ENCODE measurements at regions not wholly inside any gene's neighbourhood (a gene's known extent, or its start where the extent isn't known, plus 50 kb on each side); places are given as distances from the start of the nearest gene placed in this dataset.

DNA sequence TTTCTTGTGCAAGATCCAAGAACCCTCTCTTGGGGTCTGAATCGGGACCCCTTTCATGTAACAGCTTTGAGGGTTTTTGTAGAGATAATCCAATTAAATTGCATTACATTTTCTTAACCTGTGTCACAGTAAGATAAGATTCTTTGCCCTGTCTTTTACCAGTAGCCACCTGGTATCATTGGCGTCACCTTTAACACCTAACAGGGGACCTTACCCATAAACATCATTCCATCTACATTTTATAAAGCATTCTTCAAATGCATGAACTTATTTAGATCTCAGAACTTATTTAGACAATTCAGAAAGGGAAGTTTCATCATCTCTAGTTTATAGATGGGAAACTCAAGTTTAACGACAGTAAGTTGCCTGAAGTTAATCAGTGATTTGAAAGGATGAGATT, 106.4 kb upstream of the KLF6 start (continued):
- TF ChIP-seq, protein P1, sequence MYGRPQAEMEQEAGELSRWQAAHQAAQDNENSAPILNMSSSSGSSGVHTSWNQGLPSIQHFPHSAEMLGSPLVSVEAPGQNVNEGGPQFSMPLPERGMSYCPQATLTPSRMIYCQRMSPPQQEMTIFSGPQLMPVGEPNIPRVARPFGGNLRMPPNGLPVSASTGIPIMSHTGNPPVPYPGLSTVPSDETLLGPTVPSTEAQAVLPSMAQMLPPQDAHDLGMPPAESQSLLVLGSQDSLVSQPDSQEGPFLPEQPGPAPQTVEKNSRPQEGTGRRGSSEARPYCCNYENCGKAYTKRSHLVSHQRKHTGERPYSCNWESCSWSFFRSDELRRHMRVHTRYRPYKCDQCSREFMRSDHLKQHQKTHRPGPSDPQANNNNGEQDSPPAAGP (tag by site-specific recombination; IDR thresholded peaks at IDR 0.05), result no peak
- TF ChIP-seq, protein P2, sequence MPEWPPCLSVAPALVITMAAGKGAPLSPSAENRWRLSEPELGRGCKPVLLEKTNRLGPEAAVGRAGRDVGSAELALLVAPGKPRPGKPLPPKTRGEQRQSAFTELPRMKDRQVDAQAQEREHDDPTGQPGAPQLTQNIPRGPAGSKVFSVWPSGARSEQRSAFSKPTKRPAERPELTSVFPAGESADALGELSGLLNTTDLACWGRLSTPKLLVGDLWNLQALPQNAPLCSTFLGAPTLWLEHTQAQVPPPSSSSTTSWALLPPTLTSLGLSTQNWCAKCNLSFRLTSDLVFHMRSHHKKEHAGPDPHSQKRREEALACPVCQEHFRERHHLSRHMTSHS (tag by site-specific recombination; IDR thresholded peaks at IDR 0.05), result no peak
- no peak for TF ChIP-seq OSR2 (tag by site-specific recombination; IDR thresholded peaks at IDR 0.05)
- TF ChIP-seq BCL11A (tag by site-specific recombination; IDR thresholded peaks at IDR 0.05; ENCODE audit: low read depth), result no peak

DNA sequence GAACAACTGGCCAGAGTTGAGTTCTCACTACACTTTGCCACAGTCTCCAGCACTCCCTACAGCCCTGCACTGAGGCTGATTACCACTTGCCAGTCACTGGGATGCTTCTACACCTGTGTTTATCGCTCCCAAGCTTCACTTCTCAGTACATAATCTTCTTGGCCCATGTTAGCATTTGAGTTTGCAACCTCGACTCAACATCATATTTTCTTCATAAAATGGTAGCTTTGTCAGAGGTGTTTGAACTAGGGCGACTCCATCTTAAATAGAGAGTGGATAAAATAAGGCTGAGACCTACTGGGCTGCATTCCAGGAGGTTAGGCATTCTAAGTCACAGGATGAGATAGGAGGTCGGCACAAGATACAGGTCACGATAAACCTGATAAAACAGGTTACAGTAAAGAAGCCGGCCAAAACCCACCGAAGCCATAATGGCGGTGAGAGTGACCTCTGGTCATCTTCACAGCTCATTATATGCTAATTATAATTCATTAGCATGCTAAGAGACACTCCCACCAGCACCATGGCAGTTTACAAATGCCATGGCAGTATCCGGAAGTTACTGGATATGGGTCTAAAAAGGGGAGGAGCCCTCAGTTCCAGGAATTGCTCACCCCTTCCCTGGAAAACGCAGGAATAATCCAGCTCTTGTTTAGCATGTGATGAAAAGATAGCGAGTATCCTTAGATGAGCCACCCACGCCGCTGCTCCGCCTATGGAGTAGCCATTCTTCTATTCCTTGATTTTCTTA, 105.8 kb upstream of the KLF6 start:
- ChIA-PET CTCF (interaction anchor here (0.7 to 1.4 kb wide), 3 partner anchors 16 to 765 kb away, joined by 3 read pairs; no protein-coding TSS in a partner anchor), POLR2A (interaction anchor here (5.8 kb wide), 1 partner anchor 106 kb away, joined by 45 read pairs; the partner anchor contains the start of gene KLF6)
- Histone ChIP-seq H3K4me3 (ENCODE audit: low read depth, low read length) (no peak overlapping the region), H3K4me1 (ENCODE audit: control insufficient read depth, insufficient read depth, low read length) (peaks cover 6% of the 10 kb centered on the region), H3K9me3 (ENCODE audit: control insufficient read depth, insufficient read depth, low read depth, low read length) (no peaks in the 10 kb centered on the region), H3K27ac (ENCODE audit: extremely low read depth, low read depth, low read length) (no peak overlapping the region), H3K36me3 (ENCODE audit: control insufficient read depth in 2 of 2, insufficient read depth in 1 of 2, low read length in 2 of 2) (no peaks in the 10 kb centered on the region)
- no peak for TF ChIP-seq FEZF1 (tag by site-specific recombination; IDR thresholded peaks at IDR 0.05)
- no peak for TF ChIP-seq ZSCAN30 (tag by site-specific recombination; IDR thresholded peaks at IDR 0.05)
- TF ChIP-seq, protein P3, sequence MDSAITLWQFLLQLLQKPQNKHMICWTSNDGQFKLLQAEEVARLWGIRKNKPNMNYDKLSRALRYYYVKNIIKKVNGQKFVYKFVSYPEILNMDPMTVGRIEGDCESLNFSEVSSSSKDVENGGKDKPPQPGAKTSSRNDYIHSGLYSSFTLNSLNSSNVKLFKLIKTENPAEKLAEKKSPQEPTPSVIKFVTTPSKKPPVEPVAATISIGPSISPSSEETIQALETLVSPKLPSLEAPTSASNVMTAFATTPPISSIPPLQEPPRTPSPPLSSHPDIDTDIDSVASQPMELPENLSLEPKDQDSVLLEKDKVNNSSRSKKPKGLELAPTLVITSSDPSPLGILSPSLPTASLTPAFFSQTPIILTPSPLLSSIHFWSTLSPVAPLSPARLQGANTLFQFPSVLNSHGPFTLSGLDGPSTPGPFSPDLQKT (IDR thresholded peaks at IDR 0.05; ENCODE audit: borderline replicate concordance, low read depth, low read length), result no peak
- TF ChIP-seq ZNF623 (tag by site-specific recombination; IDR thresholded peaks at IDR 0.05), result no peak

- Histone ChIP-seq H3K27ac (ENCODE audit: extremely low read depth, low read depth, low read length) (no peak overlapping the region), H3K4me1 (ENCODE audit: control insufficient read depth, insufficient read depth, low read length) (peaks cover 6% of the 10 kb centered on the region), H3K4me3 (ENCODE audit: low read depth, low read length) (no peak overlapping the region), H3K9me3 (ENCODE audit: control insufficient read depth, insufficient read depth, low read depth, low read length) (no peaks in the 10 kb centered on the region), H3K36me3 (ENCODE audit: control insufficient read depth in 2 of 2, insufficient read depth in 1 of 2, low read length in 2 of 2) (no peaks in the 10 kb centered on the region)
- ChIA-PET POLR2A (interaction anchor here (5.8 kb wide), 1 partner anchor 106 kb away, joined by 45 read pairs; the partner anchor contains the start of gene KLF6), CTCF (interaction anchor here (0.5 to 1.8 kb wide), 9 partner anchors 15 to 1200 kb away, joined by 3 to 5 read pairs (median 3); no protein-coding TSS in a partner anchor)
- TF ChIP-seq, protein P1 (tag by site-specific recombination; IDR thresholded peaks at IDR 0.05), result no peak
- no peak for TF ChIP-seq ZNF549 (tag by site-specific recombination; IDR thresholded peaks at IDR 0.05)
- no peak for TF ChIP-seq ZBTB17 (tag by site-specific recombination; IDR thresholded peaks at IDR 0.05)
- TF ChIP-seq ZNF658 (tag by site-specific recombination; IDR thresholded peaks at IDR 0.05), result no peak
- no peak for TF ChIP-seq ZNF530 (tag by site-specific recombination; IDR thresholded peaks at IDR 0.05; ENCODE audit: low read depth)
- TF ChIP-seq ZNF223 (tag by site-specific recombination; IDR thresholded peaks at IDR 0.05), result no peak
- no peak for TF ChIP-seq ZNF37A (tag by site-specific recombination; IDR thresholded peaks at IDR 0.05)
- TF ChIP-seq, protein P4, sequence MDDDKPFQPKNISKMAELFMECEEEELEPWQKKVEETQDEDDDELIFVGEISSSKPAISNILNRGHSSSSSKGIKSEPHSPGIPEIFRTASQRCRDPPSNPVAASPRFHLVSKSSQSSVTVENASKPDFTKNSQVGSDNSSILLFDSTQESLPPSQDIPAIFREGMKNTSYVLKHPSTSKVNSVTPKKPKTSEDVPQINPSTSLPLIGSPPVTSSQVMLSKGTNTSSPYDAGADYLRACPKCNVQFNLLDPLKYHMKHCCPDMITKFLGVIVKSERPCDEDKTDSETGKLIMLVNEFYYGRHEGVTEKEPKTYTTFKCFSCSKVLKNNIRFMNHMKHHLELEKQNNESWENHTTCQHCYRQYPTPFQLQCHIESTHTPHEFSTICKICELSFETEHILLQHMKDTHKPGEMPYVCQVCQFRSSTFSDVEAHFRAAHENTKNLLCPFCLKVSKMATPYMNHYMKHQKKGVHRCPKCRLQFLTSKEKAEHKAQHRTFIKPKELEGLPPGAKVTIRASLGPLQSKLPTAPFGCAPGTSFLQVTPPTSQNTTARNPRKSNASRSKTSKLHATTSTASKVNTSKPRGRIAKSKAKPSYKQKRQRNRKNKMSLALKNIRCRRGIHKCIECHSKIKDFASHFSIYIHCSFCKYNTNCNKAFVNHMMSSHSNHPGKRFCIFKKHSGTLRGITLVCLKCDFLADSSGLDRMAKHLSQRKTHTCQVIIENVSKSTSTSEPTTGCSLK (tag by site-specific recombination; IDR thresholded peaks at IDR 0.05), result no peak
- TF ChIP-seq GLI2 (tag by site-specific recombination; IDR thresholded peaks at IDR 0.05; ENCODE audit: borderline replicate concordance, low read depth), result no peak
- TF ChIP-seq, protein P2 (tag by site-specific recombination; IDR thresholded peaks at IDR 0.05), result no peak
- TF ChIP-seq TCF7L2 (IDR thresholded peaks at IDR 0.05; ENCODE audit: borderline replicate concordance, low read depth, low read length), result no peak
- TF ChIP-seq ZNF501 (tag by site-specific recombination; IDR thresholded peaks at IDR 0.05), result no peak
- no peak for TF ChIP-seq ZNF664 (tag by site-specific recombination; IDR thresholded peaks at IDR 0.05)
- TF ChIP-seq, protein P5, sequence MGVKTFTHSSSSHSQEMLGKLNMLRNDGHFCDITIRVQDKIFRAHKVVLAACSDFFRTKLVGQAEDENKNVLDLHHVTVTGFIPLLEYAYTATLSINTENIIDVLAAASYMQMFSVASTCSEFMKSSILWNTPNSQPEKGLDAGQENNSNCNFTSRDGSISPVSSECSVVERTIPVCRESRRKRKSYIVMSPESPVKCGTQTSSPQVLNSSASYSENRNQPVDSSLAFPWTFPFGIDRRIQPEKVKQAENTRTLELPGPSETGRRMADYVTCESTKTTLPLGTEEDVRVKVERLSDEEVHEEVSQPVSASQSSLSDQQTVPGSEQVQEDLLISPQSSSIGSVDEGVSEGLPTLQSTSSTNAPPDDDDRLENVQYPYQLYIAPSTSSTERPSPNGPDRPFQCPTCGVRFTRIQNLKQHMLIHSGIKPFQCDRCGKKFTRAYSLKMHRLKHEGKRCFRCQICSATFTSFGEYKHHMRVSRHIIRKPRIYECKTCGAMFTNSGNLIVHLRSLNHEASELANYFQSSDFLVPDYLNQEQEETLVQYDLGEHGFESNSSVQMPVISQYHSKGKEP (tag by site-specific recombination; IDR thresholded peaks at IDR 0.05), result no peak
- TF ChIP-seq ZNF701 (tag by site-specific recombination; IDR thresholded peaks at IDR 0.05), result no peak
- no peak for TF ChIP-seq SCRT2 (tag by site-specific recombination; IDR thresholded peaks at IDR 0.05)
- no peak for TF ChIP-seq ZNF2 (tag by site-specific recombination; IDR thresholded peaks at IDR 0.05)
Measured at GRCh38 chr10:3889961-3890522, 105.0 kb upstream of the KLF6 start.
